HCT116 (cell line): ENCODE measurements at regions not wholly inside any gene's neighbourhood (a gene's known extent, or its start where the extent isn't known, plus 50 kb on each side); places are given as distances from the start of the nearest gene placed in this dataset.

Experiments used
- ATAC-seq: fragments of 200-7000 bp; cut with Tn5 transposase; 2 replicates; pipeline ENCODE4 v1.9.1; 2020; ENCODE audit warnings: mild to moderate bottlenecking, moderate library complexity
- BruUV-seq: library from RNA; stranded (reverse); fragments of 400-500 nt; replicated peaks from 2 replicates; lab custom pipeline; 2021; lab: Mats Ljungman, UMichigan
- CTCF ChIA-PET: fragments of 300-600 bp; sonication (Branson Sonifier 250); formaldehyde crosslinking; loops from one replicate; lab custom pipeline; 2021; ENCODE audit warnings: antibody characterized with exemption; lab: Charles Lee
- POLR2A ChIA-PET: fragments of 300-600, 350-600 bp; sonication (Branson Sonifier 250); formaldehyde crosslinking; loops from one replicate; lab custom pipeline; 2021; ENCODE audit warnings: antibody characterized with exemption; lab: Charles Lee
- RAD21 ChIA-PET, 2 experiments: fragments of 300-600 bp; sonication (Branson Sonifier 250); formaldehyde crosslinking; loops; one replicate each; lab custom pipeline; 2023; ENCODE audit warnings: low total read pairs in 2 of 2; ENCODE audit not compliant: uncharacterized antibody in 2 of 2, unreplicated experiment in 2 of 2, low non-redundant PET in 1 of 2; lab: Charles Lee
- DNase-seq: peaks from one replicate; pipeline ENCODE4 v3.0.0-alpha.2; 2010; ENCODE audit warnings: low read depth, low spot score
- H2AFZ ChIP-seq: fragments of 200-600 bp; shearing (Covaris generic), sonication (generic); 2 replicates; pipeline ENCODE4 v1.6.1; 2017; ENCODE audit warnings: low read depth, mixed run types, mixed read lengths, antibody characterized with exemption, low read length; ENCODE audit not compliant: poor library complexity, severe bottlenecking
- H3K27ac ChIP-seq: 2 replicates; pipeline ENCODE4 v1.5.1; 2012; ENCODE audit warnings: low read depth, low read length
- H3K27me3 ChIP-seq: fragments of 200-600 bp; sonication (generic); 2 replicates; pipeline ENCODE4 v1.6.1; 2016; ENCODE audit warnings: mixed run types, low read length, mixed read lengths; ENCODE audit not compliant: insufficient read depth
- H3K36me3 ChIP-seq, 2 experiments: fragments of 200-500 bp in 1 of 2; fragments of 200-600 bp in 1 of 2; sonication (Bioruptor generic) in 1 of 2; sonication (generic) in 1 of 2; 2 replicates each; pipeline versions ENCODE4 v1.5.1 to v1.6.1; 2014 to 2016; ENCODE audit warnings: low read length in 2 of 2, inconsistent platforms in 1 of 2, mixed read lengths in 1 of 2, mixed run types in 1 of 2; ENCODE audit not compliant: insufficient read depth in 2 of 2, control insufficient read depth in 1 of 2
- H3K4me1 ChIP-seq, 2 experiments: fragments of 200-600 bp in 1 of 2; sonication (generic) in 1 of 2; 2 replicates each; pipeline versions ENCODE4 v1.5.1 to v1.6.1; 2012 to 2017; ENCODE audit warnings: low read length in 2 of 2, inconsistent platforms in 1 of 2, mild to moderate bottlenecking in 1 of 2, mixed read lengths in 1 of 2, mixed run types in 1 of 2, moderate library complexity in 1 of 2; ENCODE audit not compliant: insufficient read depth in 2 of 2, control insufficient read depth in 1 of 2
- H3K4me2 ChIP-seq: fragments of 200-600 bp; sonication (generic); 2 replicates; pipeline ENCODE4 v1.6.1; 2017; ENCODE audit warnings: mixed run types, low read length, mixed read lengths
- H3K4me3 ChIP-seq, 2 experiments: fragments of 200-600 bp in 1 of 2; sonication (generic) in 1 of 2; replicated peaks in 1 of 2; 2 replicates each; pipeline ENCODE4 v1.5.1; 2011 to 2016; ENCODE audit warnings: low read length in 2 of 2, control low read depth in 1 of 2, low read depth in 1 of 2, mild to moderate bottlenecking in 1 of 2, mixed read lengths in 1 of 2, mixed run types in 1 of 2
- H3K79me2 ChIP-seq: fragments of 200-600 bp; sonication (generic); 2 replicates; pipeline ENCODE4 v1.6.1; 2017; ENCODE audit warnings: mild to moderate bottlenecking, mixed run types, low read length, moderate library complexity, mixed read lengths; ENCODE audit not compliant: insufficient read depth
- H3K9ac ChIP-seq: fragments of 200-600 bp; sonication (generic); 2 replicates; pipeline ENCODE4 v1.6.1; 2016; ENCODE audit warnings: low read length, mixed read lengths
- H3K9me2 ChIP-seq: fragments of 200-600 bp; sonication (generic), shearing (Covaris generic); 2 replicates; pipeline ENCODE4 v1.6.1; 2017; ENCODE audit warnings: mixed run types, mild to moderate bottlenecking, moderate library complexity; ENCODE audit not compliant: insufficient read depth
- H3K9me3 ChIP-seq, 2 experiments: fragments of 200-500 bp in 1 of 2; fragments of 200-600 bp in 1 of 2; sonication (Bioruptor generic) in 1 of 2; sonication (generic) in 1 of 2; 2 replicates each; pipeline ENCODE4 v1.6.1; 2014 to 2017; ENCODE audit warnings: low read length in 2 of 2, mixed read lengths in 2 of 2, inconsistent platforms in 1 of 2, low read depth in 1 of 2, mild to moderate bottlenecking in 1 of 2, mixed run types in 1 of 2, moderate library complexity in 1 of 2; ENCODE audit not compliant: control insufficient read depth in 1 of 2, insufficient read depth in 1 of 2
- H4K20me1 ChIP-seq: fragments of 200-600 bp; sonication (generic), shearing (Covaris generic); 2 replicates; pipeline ENCODE4 v1.6.1; 2017; ENCODE audit warnings: mixed run types, mild to moderate bottlenecking, moderate library complexity; ENCODE audit not compliant: insufficient read depth
- ATF3 ChIP-seq: IDR thresholded peaks from 2 replicates; pipeline ENCODE4 v1.6.1; 2012
- EZH2 ChIP-seq: fragments of 200-600 bp; sonication (generic); IDR thresholded peaks from 2 replicates; pipeline ENCODE4 v1.6.1; 2017; ENCODE audit warnings: antibody characterized with exemption, mixed run types
- EZH2phosphoT487 ChIP-seq: fragments of 200-600 bp; IDR thresholded peaks from 2 replicates; pipeline ENCODE4 v1.6.1; 2018; ENCODE audit warnings: antibody characterized with exemption, borderline replicate concordance
- FOSL1 ChIP-seq: IDR thresholded peaks from 2 replicates; pipeline ENCODE4 v1.6.1; 2012; ENCODE audit warnings: low read depth
- JUND ChIP-seq: IDR thresholded peaks from 2 replicates; pipeline ENCODE4 v1.6.1; 2012
- POLR2AphosphoS5 ChIP-seq: IDR thresholded peaks from 2 replicates; pipeline ENCODE4 v1.6.1; 2011; ENCODE audit warnings: mild to moderate bottlenecking, low read depth, low read length, moderate library complexity
- RAD21 ChIP-seq: IDR thresholded peaks from 2 replicates; pipeline ENCODE4 v1.6.1; 2012; ENCODE audit warnings: low read depth, mild to moderate bottlenecking
- SIN3A ChIP-seq: IDR thresholded peaks from 2 replicates; pipeline ENCODE4 v1.6.1; 2012; ENCODE audit warnings: low read depth
- SRF ChIP-seq: IDR thresholded peaks from 2 replicates; pipeline ENCODE4 v1.6.1; 2012; ENCODE audit warnings: low read depth
- TCF7L2 ChIP-seq: IDR thresholded peaks from 2 replicates; pipeline ENCODE4 v1.7.0; 2011; ENCODE audit warnings: borderline replicate concordance, inconsistent platforms; ENCODE audit not compliant: insufficient read depth, insufficient read length; ENCODE audit errors: extremely low read depth
- ZBTB33 ChIP-seq: IDR thresholded peaks from 2 replicates; pipeline ENCODE4 v1.6.1; 2011; ENCODE audit warnings: mild to moderate bottlenecking, low read length, moderate library complexity; ENCODE audit not compliant: insufficient replicate concordance; ENCODE audit errors: extremely low read depth
- ZNF274 ChIP-seq: fragments of 200-500 bp; sonication (Bioruptor generic); IDR thresholded peaks from 2 replicates; pipeline ENCODE4 v1.6.1; 2014; ENCODE audit warnings: mild to moderate bottlenecking, low read depth, low read length, inconsistent platforms
- intact Hi-C: fragments of 100-400 bp; cut with micrococcal nuclease; formaldehyde crosslinking; loops from 2 replicates; pipeline ENCODE4 v1.10.0; 2022

GRCh38 chr5:77915346-77915745, 139.2 kb upstream of the TBCA start:
- Histone ChIP-seq H3K79me2 (no peaks in the 10 kb centered on the region), H3K27ac (no peak overlapping the region), H3K4me2 (no peak overlapping the region), H3K9me3 (no peaks in the 10 kb centered on the region), H3K4me3 (no peak overlapping the region), H2AFZ (no peak overlapping the region)
- no peak for ATAC-seq
- CTCF ChIA-PET, result no interaction called here
- POLR2A ChIA-PET, result no interaction called here
- no peak for DNase-seq
- TF ChIP-seq ZBTB33 (no peak), POLR2AphosphoS5 (no peak), ATF3 (no peak), RAD21 (no peak), SRF (no peak), EZH2 (no peak), ZNF274 (no peak), FOSL1 (no peak), TCF7L2 (no peak), SIN3A (no peak), EZH2phosphoT487 (no peak), JUND (no peak)
- TF ChIP-seq, all 23 proteins: peak for 0
- Histone ChIP-seq H3K4me1 (no peaks in the 10 kb centered on the region), H3K27me3 (peaks cover 4% of the 10 kb centered on the region; the same call in 1 of the 2 replicates), H3K9me2 (no peaks in the 10 kb centered on the region), H3K36me3 (no peaks in the 10 kb centered on the region), H3K9ac (no peak overlapping the region), H4K20me1 (no peaks in the 10 kb centered on the region)
- BruUV-seq, result no TSS peak
- intact Hi-C loops, result no loop called here
- RAD21 ChIA-PET, result no interaction called here
